ENCODE measurements at regions not wholly inside any gene's neighbourhood (a gene's known extent, or its start where the extent isn't known, plus 50 kb on each side); places are given as distances from the start of the nearest gene placed in this dataset.

DNA sequence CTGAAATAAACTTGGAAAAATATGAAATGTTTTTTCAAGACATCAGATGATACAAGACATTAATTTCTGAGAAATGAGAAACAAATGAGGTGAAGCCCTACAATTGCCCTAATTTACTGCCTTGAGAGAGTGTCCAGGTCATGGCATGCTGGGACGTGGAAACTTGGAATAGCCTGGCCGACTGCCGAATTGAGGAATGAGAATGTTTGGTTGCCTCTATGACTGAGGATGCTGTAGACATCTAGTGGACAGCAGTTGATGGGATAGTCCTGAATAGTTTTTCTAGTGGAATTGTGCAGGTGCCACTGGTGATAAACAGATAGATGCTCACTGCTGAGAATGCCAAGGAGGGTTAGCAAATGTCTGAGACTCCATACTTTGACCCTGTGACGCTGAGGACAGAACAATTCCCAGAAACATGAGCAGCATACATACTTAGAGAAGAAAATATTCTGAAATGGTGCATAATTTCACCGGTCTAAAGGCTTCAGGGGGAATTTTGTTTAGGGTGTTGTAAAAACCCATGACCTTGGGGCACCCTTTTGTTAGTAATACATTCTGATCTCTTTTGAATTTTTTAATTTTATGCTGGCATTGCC, 56.5 kb upstream of the CWC22 start:
- TF ChIP-seq CTCF (IDR thresholded peaks at IDR 0.05): no peak
- no peak for TF ChIP-seq POLR2A (IDR thresholded peaks at IDR 0.05)

Measured in lower leg skin (tissue), 3 donors.